ENCODE measurements at regions not wholly inside any gene's neighbourhood (a gene's known extent, or its start where the extent isn't known, plus 50 kb on each side); places are given as distances from the start of the nearest gene placed in this dataset.

DNA sequence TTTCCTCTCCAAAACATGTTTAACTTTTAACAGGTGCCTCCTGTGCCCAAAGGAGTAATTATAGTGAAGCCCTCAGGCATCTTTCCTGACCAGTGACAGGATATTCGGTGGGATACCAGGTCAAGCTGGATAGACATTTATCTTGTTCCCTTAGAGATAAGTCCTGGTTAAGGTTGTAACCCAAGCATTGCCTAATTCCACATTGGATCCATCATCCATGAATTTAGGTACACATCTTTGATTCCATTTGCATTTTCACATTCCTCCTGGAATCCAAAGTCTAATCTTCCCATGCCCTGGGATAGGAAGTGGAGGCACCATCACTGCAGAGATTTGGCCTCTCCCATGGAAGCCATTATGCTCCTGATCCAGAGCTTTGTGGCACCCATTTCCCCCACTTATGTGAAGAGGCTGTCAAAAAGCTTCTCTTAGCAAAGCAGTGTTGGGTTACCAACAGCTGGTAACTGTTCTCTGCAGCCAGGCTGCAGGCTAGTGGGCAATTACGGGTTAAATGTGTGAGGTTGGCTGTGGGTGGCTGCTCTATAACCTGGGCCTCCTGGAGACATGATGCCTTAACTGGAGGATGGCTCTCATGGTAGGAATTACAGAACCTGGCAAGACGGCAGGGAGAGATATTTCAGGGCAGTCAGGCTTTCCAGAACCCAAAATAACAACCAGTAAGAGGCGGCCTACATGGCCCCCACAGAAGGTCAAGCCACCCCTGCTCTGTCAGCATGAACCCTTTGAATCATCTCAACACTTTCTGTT lies 96.9 kb upstream of the VGLL2 start:
- Histone ChIP-seq H3K4me3 (ENCODE audit: low read depth in 1 of 3, low read length in 3 of 3) (no peak overlapping the region), H3K36me3 (ENCODE audit: control insufficient read depth in 4 of 4, insufficient read depth in 3 of 4, low read depth in 1 of 4, low read length in 3 of 4) (no peaks in the 10 kb centered on the region), H3K4me1 (ENCODE audit: control insufficient read depth in 4 of 4, insufficient read depth in 4 of 4, low read length in 3 of 4) (no peaks in the 10 kb centered on the region), H3K27ac (ENCODE audit: low read depth in 1 of 2, low read length in 2 of 2) (no peak overlapping the region), H3K9ac (ENCODE audit: low read depth in 1 of 2, low read length in 2 of 2) (no peak overlapping the region), H3K9me3 (ENCODE audit: control insufficient read depth in 4 of 4, low read length in 3 of 4) (peaks cover 0 to 2% (median 0%) of the 10 kb centered on the region in 4 donors), H3K27me3 (ENCODE audit: control insufficient read depth in 4 of 4, insufficient read depth in 4 of 4, low read length in 3 of 4) (no peaks in the 10 kb centered on the region)
- no peak for DNase-seq (ENCODE audit: low spot score)
- TF ChIP-seq HNF4G (IDR thresholded peaks at IDR 0.05) (no peak), EGR1 (IDR thresholded peaks at IDR 0.05; ENCODE audit: low read depth in 2 of 2) (no peak), GABPA (IDR thresholded peaks at IDR 0.05 in 1 of 2, conservative IDR thresholded peaks at IDR 0.05 in 1 of 2) (no peak), NR2F2 (IDR thresholded peaks at IDR 0.05) (no peak), ATF3 (IDR thresholded peaks at IDR 0.05) (no peak), TAF1 (conservative IDR thresholded peaks at IDR 0.05) (no peak), REST (IDR thresholded peaks at IDR 0.05) (no peak), FOXA2 (IDR thresholded peaks at IDR 0.05) (no peak), RAD21 (IDR thresholded peaks at IDR 0.05) (no peak), RXRA (IDR thresholded peaks at IDR 0.05) (no peak)
- 54% methylated on average over 4 of the region's 4 CpGs for WGBS

GRCh38 chr6:117169064-117169665 lies 96.2 kb upstream of the VGLL2 start:
- H3K27ac ChIP-seq (ENCODE audit: low read depth in 1 of 2, low read length in 2 of 2) = no peak overlapping the region
- DNase-seq (ENCODE audit: low spot score) = no peak
- H3K4me3 ChIP-seq (ENCODE audit: low read depth in 1 of 3, low read length in 3 of 3) = no peak overlapping the region
- H3K4me1 ChIP-seq (ENCODE audit: control insufficient read depth in 4 of 4, insufficient read depth in 4 of 4, low read length in 3 of 4) = no peaks in the 10 kb centered on the region
- peaks cover 0 to 2% (median 0%) of the 10 kb centered on the region in 4 donors for H3K9me3 ChIP-seq (ENCODE audit: control insufficient read depth in 4 of 4, low read length in 3 of 4)
- TF ChIP-seq HNF4G (IDR thresholded peaks at IDR 0.05) (no peak), CTCF (IDR thresholded peaks at IDR 0.05; ENCODE audit: low read depth, low read length, missing input control) (no peak), RAD21 (IDR thresholded peaks at IDR 0.05) (no peak), RXRA (IDR thresholded peaks at IDR 0.05) (no peak), ZBTB33 (IDR thresholded peaks at IDR 0.05) (no peak), SP1 (IDR thresholded peaks at IDR 0.05) (no peak), TAF1 (conservative IDR thresholded peaks at IDR 0.05) (no peak), FOXA1 (IDR thresholded peaks at IDR 0.05) (no peak), EGR1 (IDR thresholded peaks at IDR 0.05; ENCODE audit: low read depth in 2 of 2) (no peak), NR2F2 (IDR thresholded peaks at IDR 0.05) (no peak), GABPA (IDR thresholded peaks at IDR 0.05 in 1 of 2, conservative IDR thresholded peaks at IDR 0.05 in 1 of 2) (no peak)
- H3K27me3 ChIP-seq (ENCODE audit: control insufficient read depth in 4 of 4, insufficient read depth in 4 of 4, low read length in 3 of 4) = no peaks in the 10 kb centered on the region
- no peaks in the 10 kb centered on the region for H3K36me3 ChIP-seq (ENCODE audit: control insufficient read depth in 4 of 4, insufficient read depth in 3 of 4, low read depth in 1 of 4, low read length in 3 of 4)
- WGBS = 83% methylated on average over 5 of the region's 5 CpGs
- no peak overlapping the region for H3K9ac ChIP-seq (ENCODE audit: low read depth in 1 of 2, low read length in 2 of 2)
